Osteocyte (in vitro differentiated cells): ENCODE measurements at regions not wholly inside any gene's neighbourhood (a gene's known extent, or its start where the extent isn't known, plus 50 kb on each side); places are given as distances from the start of the nearest gene placed in this dataset.

Experiments
- DNase-seq: peaks from one replicate; pipeline ENCODE4 v3.0.0; 2021; ENCODE audit warnings: mixed read lengths; ENCODE audit not compliant: unreplicated experiment; ENCODE audit errors: extremely low spot score
- H3K27ac Mint-ChIP-seq: one replicate; pipeline ENCODE4 v1.8.0; 2021; ENCODE audit warnings: mild to moderate bottlenecking, mixed read lengths; ENCODE audit not compliant: unreplicated experiment
- H3K27me3 Mint-ChIP-seq: one replicate; pipeline ENCODE4 v1.8.0; 2021; ENCODE audit warnings: mixed read lengths; ENCODE audit not compliant: unreplicated experiment
- H3K36me3 Mint-ChIP-seq: one replicate; pipeline ENCODE4 v1.8.0; 2021; ENCODE audit warnings: mixed read lengths; ENCODE audit not compliant: unreplicated experiment
- H3K4me1 Mint-ChIP-seq: one replicate; pipeline ENCODE4 v1.8.0; 2021; ENCODE audit warnings: mixed read lengths; ENCODE audit not compliant: unreplicated experiment
- H3K4me3 Mint-ChIP-seq: one replicate; pipeline ENCODE4 v1.8.0; 2021; ENCODE audit warnings: mild to moderate bottlenecking, moderate library complexity, mixed read lengths; ENCODE audit not compliant: unreplicated experiment
- H3K9me3 Mint-ChIP-seq: one replicate; pipeline ENCODE4 v1.8.0; 2021; ENCODE audit warnings: mixed read lengths; ENCODE audit not compliant: unreplicated experiment
- TF ChIP-seq, protein P1 (sequence below): fragments of 200-600 bp; sonication (generic); IDR thresholded peaks from 2 replicates; pipeline ENCODE4 v1.5.0; 2021; ENCODE audit warnings: antibody characterized with exemption, mild to moderate bottlenecking, moderate library complexity

DNA sequence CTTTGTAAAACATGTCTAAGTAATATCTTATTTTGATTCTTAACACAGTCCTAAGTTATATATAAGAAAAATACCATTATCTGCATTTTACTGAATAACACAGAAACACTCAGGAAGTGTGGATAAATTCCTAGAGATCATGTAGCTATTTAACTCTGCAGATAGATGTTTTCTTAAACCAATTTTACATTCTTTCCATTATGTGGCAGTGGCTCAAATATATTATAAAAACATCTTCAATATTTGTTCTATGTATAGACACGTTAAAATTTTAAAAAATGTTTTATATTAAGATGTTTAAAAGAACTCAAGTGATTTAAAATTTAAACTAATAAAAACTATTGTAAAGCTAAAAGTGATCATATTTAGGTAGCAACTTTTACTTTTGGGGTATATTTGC, 683.8 kb downstream of the DIPK2A start:
- no peak for DNase-seq
- H3K9me3 Mint-ChIP-seq: peaks cover 10% of the 10 kb centered on the region

DNA sequence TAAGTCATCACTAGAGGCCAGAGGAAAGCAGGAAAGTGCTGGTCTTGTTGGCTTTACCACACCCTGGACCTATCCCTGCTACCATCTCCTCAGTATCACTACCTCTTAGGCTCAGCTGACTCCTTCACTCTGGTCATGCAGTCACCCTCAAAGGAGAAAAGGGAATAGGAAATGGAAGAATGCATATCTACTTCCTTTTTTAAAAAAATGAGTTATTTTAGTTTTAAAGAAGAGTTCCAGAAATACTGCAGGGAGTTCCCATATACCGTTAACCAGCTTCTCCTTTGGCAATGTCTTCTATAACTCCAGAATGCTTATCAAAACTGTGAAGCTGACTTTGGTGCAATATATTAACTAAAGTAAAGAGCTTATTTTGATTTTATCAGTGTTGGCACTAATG, 688.6 kb downstream of the DIPK2A start:
- Mint-ChIP-seq H3K36me3 (peaks cover 2% of the 10 kb centered on the region), H3K27me3 (no peaks in the 10 kb centered on the region), H3K9me3 (peaks cover 10% of the 10 kb centered on the region), H3K4me1 (peaks cover 21% of the 10 kb centered on the region), H3K27ac (no peak overlapping the region), H3K4me3 (no peak overlapping the region)
- DNase-seq: no peak
- TF ChIP-seq, protein P1, sequence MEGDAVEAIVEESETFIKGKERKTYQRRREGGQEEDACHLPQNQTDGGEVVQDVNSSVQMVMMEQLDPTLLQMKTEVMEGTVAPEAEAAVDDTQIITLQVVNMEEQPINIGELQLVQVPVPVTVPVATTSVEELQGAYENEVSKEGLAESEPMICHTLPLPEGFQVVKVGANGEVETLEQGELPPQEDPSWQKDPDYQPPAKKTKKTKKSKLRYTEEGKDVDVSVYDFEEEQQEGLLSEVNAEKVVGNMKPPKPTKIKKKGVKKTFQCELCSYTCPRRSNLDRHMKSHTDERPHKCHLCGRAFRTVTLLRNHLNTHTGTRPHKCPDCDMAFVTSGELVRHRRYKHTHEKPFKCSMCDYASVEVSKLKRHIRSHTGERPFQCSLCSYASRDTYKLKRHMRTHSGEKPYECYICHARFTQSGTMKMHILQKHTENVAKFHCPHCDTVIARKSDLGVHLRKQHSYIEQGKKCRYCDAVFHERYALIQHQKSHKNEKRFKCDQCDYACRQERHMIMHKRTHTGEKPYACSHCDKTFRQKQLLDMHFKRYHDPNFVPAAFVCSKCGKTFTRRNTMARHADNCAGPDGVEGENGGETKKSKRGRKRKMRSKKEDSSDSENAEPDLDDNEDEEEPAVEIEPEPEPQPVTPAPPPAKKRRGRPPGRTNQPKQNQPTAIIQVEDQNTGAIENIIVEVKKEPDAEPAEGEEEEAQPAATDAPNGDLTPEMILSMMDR: no peak

More for the DNA sequence above, 683.8 kb downstream of the DIPK2A start:
- TF ChIP-seq, protein P1: no peak
- Mint-ChIP-seq H3K4me1 (peaks cover 54% of the 10 kb centered on the region), H3K36me3 (no peaks in the 10 kb centered on the region), H3K4me3 (no peak overlapping the region), H3K27me3 (no peaks in the 10 kb centered on the region), H3K27ac (no peak overlapping the region)

GRCh38 chr3:144662729-144663128, 691.1 kb downstream of the DIPK2A start:
- Mint-ChIP-seq H3K4me1 (peaks cover 12% of the 10 kb centered on the region), H3K36me3 (peaks cover 8% of the 10 kb centered on the region), H3K27me3 (no peaks in the 10 kb centered on the region), H3K4me3 (no peak overlapping the region), H3K9me3 (peaks cover 15% of the 10 kb centered on the region), H3K27ac (no peak overlapping the region)
- TF ChIP-seq, protein P1: no peak
- DNase-seq: no peak

- TF ChIP-seq, protein P1: no peak
- Mint-ChIP-seq H3K4me3 (no peak overlapping the region), H3K4me1 (peaks cover 17% of the 10 kb centered on the region), H3K27me3 (no peaks in the 10 kb centered on the region), H3K36me3 (peaks cover 8% of the 10 kb centered on the region), H3K9me3 (peaks cover 15% of the 10 kb centered on the region), H3K27ac (no peak overlapping the region)
- no peak for DNase-seq
Measured at GRCh38 chr3:144663456-144664436, 692.1 kb downstream of the DIPK2A start.

- TF ChIP-seq, protein P1: no peak
- Mint-ChIP-seq H3K4me1 (peaks cover 20% of the 10 kb centered on the region), H3K27me3 (no peaks in the 10 kb centered on the region), H3K36me3 (peaks cover 8% of the 10 kb centered on the region), H3K9me3 (peaks cover 15% of the 10 kb centered on the region), H3K4me3 (no peak overlapping the region), H3K27ac (no peak overlapping the region)
- DNase-seq: no peak
Measured at GRCh38 chr3:144665567-144666053, 694.0 kb downstream of the DIPK2A start.
